ENCODE measurements at regions not wholly inside any gene's neighbourhood (a gene's known extent, or its start where the extent isn't known, plus 50 kb on each side); places are given as distances from the start of the nearest gene placed in this dataset.

- no peak for TF ChIP-seq ZNF280D (tag by site-specific recombination; IDR thresholded peaks at IDR 0.05)
- TF ChIP-seq ZNF10 (tag by site-specific recombination; IDR thresholded peaks at IDR 0.05), result no peak
- TF ChIP-seq ZNF624 (tag by site-specific recombination; IDR thresholded peaks at IDR 0.05), result no peak
These were observed 382.3 kb upstream of the SLC30A5 start (continued) for GRCh38 chr5:68711293-68712200.

GRCh38 chr5:68714810-68715209 lies 379.0 kb upstream of the SLC30A5 start:
- no peak for TF ChIP-seq ZNF324 (tag by site-specific recombination; IDR thresholded peaks at IDR 0.05)
- TF ChIP-seq ZNF416 (tag by site-specific recombination; IDR thresholded peaks at IDR 0.05), result no peak
- no peak for TF ChIP-seq ZNF148 (tag by site-specific recombination; IDR thresholded peaks at IDR 0.05; ENCODE audit: borderline replicate concordance)
- TF ChIP-seq ZBTB11 (tag by site-specific recombination; conservative IDR thresholded peaks at IDR 0.05; ENCODE audit: low read depth), result no peak
- TF ChIP-seq ZNF426 (tag by site-specific recombination; IDR thresholded peaks at IDR 0.05), result no peak
- TF ChIP-seq ZNF433 (tag by site-specific recombination; IDR thresholded peaks at IDR 0.05; ENCODE audit: low read depth), result no peak
- TF ChIP-seq ZIC2 (tag by site-specific recombination; IDR thresholded peaks at IDR 0.05), result no peak
- H3K4me1 ChIP-seq (ENCODE audit: control insufficient read depth, insufficient read depth, low read length), result no peaks in the 10 kb centered on the region
- no peaks in the 10 kb centered on the region for H3K36me3 ChIP-seq (ENCODE audit: control insufficient read depth in 2 of 2, insufficient read depth in 1 of 2, low read length in 2 of 2)
- no peaks in the 10 kb centered on the region for H3K9me3 ChIP-seq (ENCODE audit: control insufficient read depth, insufficient read depth, low read depth, low read length)
- ChIA-PET CTCF (no interaction called here), POLR2A (no interaction called here)
- H3K4me3 ChIP-seq (ENCODE audit: low read depth, low read length), result no peak overlapping the region
- H3K27ac ChIP-seq (ENCODE audit: extremely low read depth, low read depth, low read length), result no peak overlapping the region

GRCh38 chr5:68720884-68721610 lies 372.8 kb upstream of the SLC30A5 start:
- Histone ChIP-seq H3K27ac (ENCODE audit: extremely low read depth, low read depth, low read length) (no peak overlapping the region), H3K36me3 (ENCODE audit: control insufficient read depth in 2 of 2, insufficient read depth in 1 of 2, low read length in 2 of 2) (no peaks in the 10 kb centered on the region), H3K9me3 (ENCODE audit: control insufficient read depth, insufficient read depth, low read depth, low read length) (no peaks in the 10 kb centered on the region), H3K4me1 (ENCODE audit: control insufficient read depth, insufficient read depth, low read length) (no peaks in the 10 kb centered on the region), H3K4me3 (ENCODE audit: low read depth, low read length) (no peak overlapping the region)
- ChIA-PET CTCF (interaction anchor here (0.5 kb wide), 1 partner anchor 12 kb away, joined by 3 read pairs; no protein-coding TSS in a partner anchor), POLR2A (no interaction called here)
- TF ChIP-seq ZNF311 (tag by site-specific recombination; IDR thresholded peaks at IDR 0.05; ENCODE audit: borderline replicate concordance) (no peak), GFI1B (tag by site-specific recombination; IDR thresholded peaks at IDR 0.05) (no peak), HIC1 (tag by site-specific recombination; IDR thresholded peaks at IDR 0.05) (no peak), ZNF843 (tag by site-specific recombination; IDR thresholded peaks at IDR 0.05) (no peak), ZNF449 (tag by site-specific recombination; IDR thresholded peaks at IDR 0.05) (no peak), ZNF596 (tag by site-specific recombination; IDR thresholded peaks at IDR 0.05) (no peak)
